ENCODE measurements at regions not wholly inside any gene's neighbourhood (a gene's known extent, or its start where the extent isn't known, plus 50 kb on each side); places are given as distances from the start of the nearest gene placed in this dataset.

DNA sequence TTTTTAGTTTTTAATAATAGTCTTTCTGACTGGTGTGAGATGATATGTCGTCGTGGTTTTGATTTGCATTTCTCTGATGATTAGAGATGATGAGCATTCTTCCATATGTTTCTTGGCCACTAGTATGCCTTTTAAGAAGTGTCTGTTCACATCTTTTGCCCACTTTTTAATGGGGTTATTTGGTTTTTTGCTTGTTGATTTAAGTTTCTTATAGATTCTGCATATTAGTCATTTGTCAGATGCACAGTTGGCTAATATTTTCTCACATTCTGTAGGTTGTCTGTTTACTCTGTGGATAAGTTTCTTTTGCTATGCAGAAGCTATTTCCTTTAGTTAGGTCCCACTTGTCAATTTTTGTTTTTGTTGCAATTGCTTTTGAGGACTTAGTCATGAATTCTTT, 185.4 kb downstream of the SUCNR1 start:
- Histone ChIP-seq H3K9me2 (replicated peaks; ENCODE audit: control insufficient read depth, low read length) (no peaks in the 10 kb centered on the region), H3K27me3 (ENCODE audit: control insufficient read depth, low read length) (no peaks in the 10 kb centered on the region), H3F3A (ENCODE audit: control insufficient read depth, insufficient read depth) (no peaks in the 10 kb centered on the region), H3K4me1 (ENCODE audit: control insufficient read depth, low read length) (no peaks in the 10 kb centered on the region), H3K4me2 (ENCODE audit: low read length) (no peak overlapping the region), H3K27ac (ENCODE audit: low read depth, low read length) (no peak overlapping the region), H3K79me2 (ENCODE audit: control insufficient read depth, low read length) (no peaks in the 10 kb centered on the region), H4K20me1 (ENCODE audit: control insufficient read depth, insufficient read depth, low read depth, low read length) (no peaks in the 10 kb centered on the region), H3K4me3 (ENCODE audit: low read length) (no peak overlapping the region), H3K36me3 (ENCODE audit: control insufficient read depth, low read length) (no peaks in the 10 kb centered on the region), H3K9me3 (ENCODE audit: control insufficient read depth, insufficient read depth, low read length) (no peaks in the 10 kb centered on the region)
- no peak for TF ChIP-seq CTCF (IDR thresholded peaks at IDR 0.05; ENCODE audit: low read depth, low read length, poor library complexity, severe bottlenecking)
- TF ChIP-seq EZH2phosphoT487 (IDR thresholded peaks at IDR 0.05; ENCODE audit: borderline replicate concordance, low read length) = no peak

DNA sequence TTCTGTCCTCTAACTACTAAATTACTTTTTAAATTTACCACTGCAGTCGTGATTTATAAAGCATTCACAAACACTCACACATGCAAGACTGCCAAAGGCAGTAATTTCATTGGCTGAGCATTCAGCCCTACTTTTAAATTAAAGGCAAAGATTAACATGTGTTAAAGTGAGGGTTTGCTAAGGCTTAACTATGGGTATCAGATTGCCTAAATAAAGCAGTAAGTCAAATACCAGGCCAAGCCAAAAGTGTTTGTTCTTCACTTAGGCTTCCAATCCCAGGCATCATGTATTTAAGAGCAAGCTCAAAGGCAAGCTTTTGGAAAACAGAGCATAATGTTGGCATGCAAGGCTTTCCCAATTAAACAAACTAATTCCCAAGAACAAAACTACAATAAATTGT, 187.3 kb downstream of the SUCNR1 start:
- no peaks in the 10 kb centered on the region for H3K27me3 ChIP-seq (ENCODE audit: control insufficient read depth, low read length)
- no peaks in the 10 kb centered on the region for H3K79me2 ChIP-seq (ENCODE audit: control insufficient read depth, low read length)
- H3K36me3 ChIP-seq (ENCODE audit: control insufficient read depth, low read length) = no peaks in the 10 kb centered on the region
- no peaks in the 10 kb centered on the region for H3F3A ChIP-seq (ENCODE audit: control insufficient read depth, insufficient read depth)
- no peaks in the 10 kb centered on the region for H3K9me3 ChIP-seq (ENCODE audit: control insufficient read depth, insufficient read depth, low read length)
- no peak overlapping the region for H3K27ac ChIP-seq (ENCODE audit: low read depth, low read length)
- H4K20me1 ChIP-seq (ENCODE audit: control insufficient read depth, insufficient read depth, low read depth, low read length) = no peaks in the 10 kb centered on the region
- H3K4me2 ChIP-seq (ENCODE audit: low read length) = no peak overlapping the region
- H3K4me1 ChIP-seq (ENCODE audit: control insufficient read depth, low read length) = no peaks in the 10 kb centered on the region
- no peak overlapping the region for H3K4me3 ChIP-seq (ENCODE audit: low read length)
- H3K9me2 ChIP-seq (replicated peaks; ENCODE audit: control insufficient read depth, low read length) = no peaks in the 10 kb centered on the region
- TF ChIP-seq EZH2phosphoT487 (IDR thresholded peaks at IDR 0.05; ENCODE audit: borderline replicate concordance, low read length) = no peak
- no peak for TF ChIP-seq CTCF (IDR thresholded peaks at IDR 0.05; ENCODE audit: low read depth, low read length, poor library complexity, severe bottlenecking)

- H3K36me3 ChIP-seq (ENCODE audit: control insufficient read depth, low read length) = no peaks in the 10 kb centered on the region
- H3K27ac ChIP-seq (ENCODE audit: low read depth, low read length) = no peak overlapping the region
- H3K9me3 ChIP-seq (ENCODE audit: control insufficient read depth, insufficient read depth, low read length) = no peaks in the 10 kb centered on the region
- no peaks in the 10 kb centered on the region for H3K4me1 ChIP-seq (ENCODE audit: control insufficient read depth, low read length)
- no peaks in the 10 kb centered on the region for H3K27me3 ChIP-seq (ENCODE audit: control insufficient read depth, low read length)
- no peak overlapping the region for H3K4me2 ChIP-seq (ENCODE audit: low read length)
- H3K79me2 ChIP-seq (ENCODE audit: control insufficient read depth, low read length) = no peaks in the 10 kb centered on the region
- H3K9me2 ChIP-seq (replicated peaks; ENCODE audit: control insufficient read depth, low read length) = no peaks in the 10 kb centered on the region
- H4K20me1 ChIP-seq (ENCODE audit: control insufficient read depth, insufficient read depth, low read depth, low read length) = no peaks in the 10 kb centered on the region
- TF ChIP-seq CTCF (IDR thresholded peaks at IDR 0.05; ENCODE audit: low read depth, low read length, poor library complexity, severe bottlenecking) (no peak), EZH2phosphoT487 (IDR thresholded peaks at IDR 0.05; ENCODE audit: borderline replicate concordance, low read length) (no peak)
- H3F3A ChIP-seq (ENCODE audit: control insufficient read depth, insufficient read depth) = no peaks in the 10 kb centered on the region
- H3K4me3 ChIP-seq (ENCODE audit: low read length) = no peak overlapping the region
These were observed 187.9 kb downstream of the SUCNR1 start for GRCh38 chr3:152061296-152061695.

DNA sequence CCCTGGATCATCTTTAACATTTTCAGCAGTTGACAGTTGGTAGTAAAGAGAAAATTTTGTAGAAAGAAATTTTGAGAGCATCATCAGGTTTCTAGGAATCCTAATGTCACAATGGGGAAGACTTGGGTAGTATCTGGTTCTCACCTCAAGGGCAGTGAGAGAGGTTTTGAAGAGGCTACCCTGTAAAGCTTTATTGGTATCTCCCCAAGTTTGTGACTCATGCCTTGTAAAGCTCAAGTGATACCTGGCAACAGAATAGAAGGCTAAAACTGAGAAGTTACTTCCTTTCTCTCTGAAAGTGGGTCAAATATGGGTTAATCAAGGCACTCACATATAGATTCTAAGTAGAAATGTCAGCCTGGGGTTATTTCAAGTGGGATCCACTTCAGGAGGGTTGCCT, 196.4 kb downstream of the SUCNR1 start:
- Histone ChIP-seq H3K9me3 (ENCODE audit: control insufficient read depth, insufficient read depth, low read length) (0 out of 2 replicates have a peak, but pooled peaks cover 5% of the 10 kb centered on the region), H3K36me3 (ENCODE audit: control insufficient read depth, low read length) (no peaks in the 10 kb centered on the region), H3K9me2 (replicated peaks; ENCODE audit: control insufficient read depth, low read length) (no peaks in the 10 kb centered on the region), H3F3A (ENCODE audit: control insufficient read depth, insufficient read depth) (no peaks in the 10 kb centered on the region), H3K27me3 (ENCODE audit: control insufficient read depth, low read length) (no peaks in the 10 kb centered on the region), H3K4me2 (ENCODE audit: low read length) (no peak overlapping the region), H3K4me1 (ENCODE audit: control insufficient read depth, low read length) (no peaks in the 10 kb centered on the region), H4K20me1 (ENCODE audit: control insufficient read depth, insufficient read depth, low read depth, low read length) (no peaks in the 10 kb centered on the region), H3K79me2 (ENCODE audit: control insufficient read depth, low read length) (no peaks in the 10 kb centered on the region), H3K27ac (ENCODE audit: low read depth, low read length) (no peak overlapping the region), H3K4me3 (ENCODE audit: low read length) (no peak overlapping the region)
- TF ChIP-seq EZH2phosphoT487 (IDR thresholded peaks at IDR 0.05; ENCODE audit: borderline replicate concordance, low read length) (no peak), CTCF (IDR thresholded peaks at IDR 0.05; ENCODE audit: low read depth, low read length, poor library complexity, severe bottlenecking) (no peak)
